HG03139 (cell line): ENCODE measurements at regions not wholly inside any gene's neighbourhood (a gene's known extent, or its start where the extent isn't known, plus 50 kb on each side); places are given as distances from the start of the nearest gene placed in this dataset.

Experiments used
- ATAC-seq: cut with Tn5 transposase; IDR thresholded peaks from one replicate; pipeline ENCODE4 v1.9.1; 2021; ENCODE audit not compliant: unreplicated experiment

GRCh38 chr18:47550611-47551010, 299.2 kb upstream of the SKOR2 start:
- no peak for ATAC-seq

GRCh38 chr18:47549021-47549540, 297.6 kb upstream of the SKOR2 start:
- no peak for ATAC-seq

- no peak for ATAC-seq
These were observed 296.2 kb upstream of the SKOR2 start for GRCh38 chr18:47547539-47548202.

GRCh38 chr18:47545613-47546012, 294.2 kb upstream of the SKOR2 start:
- ATAC-seq, result no peak

GRCh38 chr18:47543080-47543479, 291.6 kb upstream of the SKOR2 start:
- no peak for ATAC-seq

GRCh38 chr18:47542551-47542950, 291.1 kb upstream of the SKOR2 start:
- no peak for ATAC-seq

GRCh38 chr18:47531717-47532116, 280.3 kb upstream of the SKOR2 start:
- no peak for ATAC-seq

GRCh38 chr18:47530695-47531094, 279.2 kb upstream of the SKOR2 start:
- no peak for ATAC-seq

GRCh38 chr18:47528343-47528742, 276.9 kb upstream of the SKOR2 start:
- no peak for ATAC-seq

GRCh38 chr18:47526147-47526546, 274.7 kb upstream of the SKOR2 start:
- ATAC-seq, result no peak

GRCh38 chr18:47522359-47522758, 270.9 kb upstream of the SKOR2 start:
- ATAC-seq, result no peak

- ATAC-seq, result no peak
These were observed 268.8 kb upstream of the SKOR2 start for GRCh38 chr18:47520263-47520662.

GRCh38 chr18:47519706-47520105, 268.2 kb upstream of the SKOR2 start:
- ATAC-seq, result no peak

GRCh38 chr18:47519277-47519676, 267.8 kb upstream of the SKOR2 start:
- no peak for ATAC-seq

- no peak for ATAC-seq
These were observed 262.2 kb upstream of the SKOR2 start for GRCh38 chr18:47513614-47514013.

- no peak for ATAC-seq
These were observed 261.4 kb upstream of the SKOR2 start for GRCh38 chr18:47512726-47513435.

- no peak for ATAC-seq
These were observed 260.6 kb upstream of the SKOR2 start for GRCh38 chr18:47512056-47512455.

GRCh38 chr18:47510831-47511230, 259.4 kb upstream of the SKOR2 start:
- no peak for ATAC-seq

GRCh38 chr18:47507651-47508050, 256.2 kb upstream of the SKOR2 start:
- ATAC-seq, result no peak

- no peak for ATAC-seq
These were observed 255.4 kb upstream of the SKOR2 start for GRCh38 chr18:47506897-47507296.

GRCh38 chr18:47501946-47502345, 250.5 kb upstream of the SKOR2 start:
- ATAC-seq, result no peak

- ATAC-seq, result no peak
These were observed 249.5 kb upstream of the SKOR2 start for GRCh38 chr18:47500930-47501329.

GRCh38 chr18:47492691-47493090, 241.2 kb upstream of the SKOR2 start:
- no peak for ATAC-seq
